Liver (tissue), 3 donors: ENCODE measurements at regions not wholly inside any gene's neighbourhood (a gene's known extent, or its start where the extent isn't known, plus 50 kb on each side); places are given as distances from the start of the nearest gene placed in this dataset.

Experiments used
- TAF1 ChIP-seq: conservative IDR thresholded peaks from 2 replicates; pipeline ENCODE4 v1.6.1; 2016; ENCODE audit warnings: antibody characterized with exemption, mild to moderate bottlenecking
- YY1 ChIP-seq: IDR thresholded peaks from 2 replicates; pipeline ENCODE4 v1.6.1; 2016; ENCODE audit warnings: antibody characterized with exemption, mild to moderate bottlenecking
- TF ChIP-seq, protein P1 (sequence below): IDR thresholded peaks from 2 replicates; pipeline ENCODE4 v1.6.1; 2016; ENCODE audit warnings: antibody characterized with exemption
- TF ChIP-seq, protein P2 (sequence below): fragments of 150-350 bp; IDR thresholded peaks from 2 replicates; pipeline ENCODE4 v1.5.1; 2017; ENCODE audit warnings: improper control_type of control experiment, low read depth, low read length; ENCODE audit not compliant: missing input control
- TF ChIP-seq, protein P3 (sequence below): IDR thresholded peaks from 2 replicates; pipeline ENCODE4 v1.6.1; 2016; ENCODE audit warnings: antibody characterized with exemption, mild to moderate bottlenecking
- donor health status: healthy.
- donor health status: healthy.

DNA sequence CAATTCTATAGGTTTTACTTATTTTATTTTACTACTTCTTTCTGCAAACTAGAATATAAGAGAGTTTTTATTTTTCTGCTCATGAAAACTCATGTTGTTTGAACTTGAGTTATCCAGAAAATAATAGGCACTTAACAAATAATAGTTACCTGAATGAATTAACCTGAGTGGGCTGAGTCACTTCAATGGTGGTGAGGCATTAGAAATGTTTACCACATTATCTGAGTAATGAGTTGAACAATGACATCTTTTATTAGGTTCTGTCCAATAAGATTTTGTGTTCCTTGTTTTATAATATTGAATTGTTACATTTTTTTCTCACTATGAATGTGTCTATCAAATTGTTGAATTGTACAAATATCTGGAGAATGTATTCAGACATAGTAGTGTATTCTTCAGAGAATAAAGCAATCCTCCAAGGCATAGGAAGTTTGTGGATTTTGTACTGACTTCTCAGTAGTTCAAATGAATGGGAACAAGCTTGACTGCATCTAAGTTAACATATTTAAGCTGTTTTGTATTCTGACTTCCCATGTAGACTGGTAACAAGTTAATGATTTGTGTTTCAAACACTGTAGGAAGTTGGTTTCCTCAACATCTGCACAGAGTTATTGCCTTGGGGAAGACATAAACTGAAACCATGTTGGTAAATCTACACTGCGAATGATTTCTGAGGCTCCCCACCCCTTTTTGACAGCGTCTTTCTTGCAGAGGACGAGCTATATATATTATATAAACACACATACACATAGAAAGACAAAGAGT is 1808.9 kb upstream of the TENM3 start:
- TF ChIP-seq, protein P1, sequence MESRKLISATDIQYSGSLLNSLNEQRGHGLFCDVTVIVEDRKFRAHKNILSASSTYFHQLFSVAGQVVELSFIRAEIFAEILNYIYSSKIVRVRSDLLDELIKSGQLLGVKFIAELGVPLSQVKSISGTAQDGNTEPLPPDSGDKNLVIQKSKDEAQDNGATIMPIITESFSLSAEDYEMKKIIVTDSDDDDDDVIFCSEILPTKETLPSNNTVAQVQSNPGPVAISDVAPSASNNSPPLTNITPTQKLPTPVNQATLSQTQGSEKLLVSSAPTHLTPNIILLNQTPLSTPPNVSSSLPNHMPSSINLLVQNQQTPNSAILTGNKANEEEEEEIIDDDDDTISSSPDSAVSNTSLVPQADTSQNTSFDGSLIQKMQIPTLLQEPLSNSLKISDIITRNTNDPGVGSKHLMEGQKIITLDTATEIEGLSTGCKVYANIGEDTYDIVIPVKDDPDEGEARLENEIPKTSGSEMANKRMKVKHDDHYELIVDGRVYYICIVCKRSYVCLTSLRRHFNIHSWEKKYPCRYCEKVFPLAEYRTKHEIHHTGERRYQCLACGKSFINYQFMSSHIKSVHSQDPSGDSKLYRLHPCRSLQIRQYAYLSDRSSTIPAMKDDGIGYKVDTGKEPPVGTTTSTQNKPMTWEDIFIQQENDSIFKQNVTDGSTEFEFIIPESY, result no peak
- TF ChIP-seq, protein P2, sequence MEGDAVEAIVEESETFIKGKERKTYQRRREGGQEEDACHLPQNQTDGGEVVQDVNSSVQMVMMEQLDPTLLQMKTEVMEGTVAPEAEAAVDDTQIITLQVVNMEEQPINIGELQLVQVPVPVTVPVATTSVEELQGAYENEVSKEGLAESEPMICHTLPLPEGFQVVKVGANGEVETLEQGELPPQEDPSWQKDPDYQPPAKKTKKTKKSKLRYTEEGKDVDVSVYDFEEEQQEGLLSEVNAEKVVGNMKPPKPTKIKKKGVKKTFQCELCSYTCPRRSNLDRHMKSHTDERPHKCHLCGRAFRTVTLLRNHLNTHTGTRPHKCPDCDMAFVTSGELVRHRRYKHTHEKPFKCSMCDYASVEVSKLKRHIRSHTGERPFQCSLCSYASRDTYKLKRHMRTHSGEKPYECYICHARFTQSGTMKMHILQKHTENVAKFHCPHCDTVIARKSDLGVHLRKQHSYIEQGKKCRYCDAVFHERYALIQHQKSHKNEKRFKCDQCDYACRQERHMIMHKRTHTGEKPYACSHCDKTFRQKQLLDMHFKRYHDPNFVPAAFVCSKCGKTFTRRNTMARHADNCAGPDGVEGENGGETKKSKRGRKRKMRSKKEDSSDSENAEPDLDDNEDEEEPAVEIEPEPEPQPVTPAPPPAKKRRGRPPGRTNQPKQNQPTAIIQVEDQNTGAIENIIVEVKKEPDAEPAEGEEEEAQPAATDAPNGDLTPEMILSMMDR, result no peak
- TF ChIP-seq TAF1 (no peak), YY1 (no peak)
- TF ChIP-seq, protein P3, sequence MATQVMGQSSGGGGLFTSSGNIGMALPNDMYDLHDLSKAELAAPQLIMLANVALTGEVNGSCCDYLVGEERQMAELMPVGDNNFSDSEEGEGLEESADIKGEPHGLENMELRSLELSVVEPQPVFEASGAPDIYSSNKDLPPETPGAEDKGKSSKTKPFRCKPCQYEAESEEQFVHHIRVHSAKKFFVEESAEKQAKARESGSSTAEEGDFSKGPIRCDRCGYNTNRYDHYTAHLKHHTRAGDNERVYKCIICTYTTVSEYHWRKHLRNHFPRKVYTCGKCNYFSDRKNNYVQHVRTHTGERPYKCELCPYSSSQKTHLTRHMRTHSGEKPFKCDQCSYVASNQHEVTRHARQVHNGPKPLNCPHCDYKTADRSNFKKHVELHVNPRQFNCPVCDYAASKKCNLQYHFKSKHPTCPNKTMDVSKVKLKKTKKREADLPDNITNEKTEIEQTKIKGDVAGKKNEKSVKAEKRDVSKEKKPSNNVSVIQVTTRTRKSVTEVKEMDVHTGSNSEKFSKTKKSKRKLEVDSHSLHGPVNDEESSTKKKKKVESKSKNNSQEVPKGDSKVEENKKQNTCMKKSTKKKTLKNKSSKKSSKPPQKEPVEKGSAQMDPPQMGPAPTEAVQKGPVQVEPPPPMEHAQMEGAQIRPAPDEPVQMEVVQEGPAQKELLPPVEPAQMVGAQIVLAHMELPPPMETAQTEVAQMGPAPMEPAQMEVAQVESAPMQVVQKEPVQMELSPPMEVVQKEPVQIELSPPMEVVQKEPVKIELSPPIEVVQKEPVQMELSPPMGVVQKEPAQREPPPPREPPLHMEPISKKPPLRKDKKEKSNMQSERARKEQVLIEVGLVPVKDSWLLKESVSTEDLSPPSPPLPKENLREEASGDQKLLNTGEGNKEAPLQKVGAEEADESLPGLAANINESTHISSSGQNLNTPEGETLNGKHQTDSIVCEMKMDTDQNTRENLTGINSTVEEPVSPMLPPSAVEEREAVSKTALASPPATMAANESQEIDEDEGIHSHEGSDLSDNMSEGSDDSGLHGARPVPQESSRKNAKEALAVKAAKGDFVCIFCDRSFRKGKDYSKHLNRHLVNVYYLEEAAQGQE, result no peak
